ENCODE measurements at regions not wholly inside any gene's neighbourhood (a gene's known extent, or its start where the extent isn't known, plus 50 kb on each side); places are given as distances from the start of the nearest gene placed in this dataset.
A peak's percentile ranks its signal among the peaks of the same experiment; 100 is the strongest.
"Not testable (repeated sequence)": the region's sequence is repeated elsewhere in the genome, so short reads cannot be mapped to it uniquely, and the experiment has no call there.

- ATAC-seq (ENCODE audit: low FRiP score in 2 of 2) = no peak
- WGBS, 2 donors = 86% methylated on average over 2 of the region's 2 CpGs
Observed at GRCh38 chr2:82330155-82330554, 2025.6 kb upstream of the LRRTM1 start.

GRCh38 chr2:82326180-82326767 is 2021.7 kb upstream of the LRRTM1 start:
- not testable (repeated sequence) for H3K27me3 ChIP-seq; H3K4me3 ChIP-seq; H3K27ac ChIP-seq; H3K36me3 ChIP-seq; ATAC-seq (ENCODE audit: low FRiP score in 2 of 2); H3K9me3 ChIP-seq; H3K4me1 ChIP-seq
- peak in 1 of 2 donors; percentile 67 for DNase-seq
- WGBS, 2 donors = 97% methylated on average over 22 to 41 of the region's 42 CpGs

More at GRCh38 chr2:82330155-82330554, 2025.6 kb upstream of the LRRTM1 start:
- Histone ChIP-seq H3K27ac (no peak overlapping the region), H3K4me1 (no peaks in the 10 kb centered on the region), H3K4me3 (no peak overlapping the region), H3K27me3 (no peaks in the 10 kb centered on the region), H3K9me3 (no peaks in the 10 kb centered on the region), H3K36me3 (no peaks in the 10 kb centered on the region)
- no peak for DNase-seq
- TF ChIP-seq CTCF (IDR thresholded peaks at IDR 0.05) (no peak), POLR2A (IDR thresholded peaks at IDR 0.05) (no peak), POLR2AphosphoS5 (IDR thresholded peaks at IDR 0.05) (no peak), EP300 (IDR thresholded peaks at IDR 0.05) (no peak)

GRCh38 chr2:82320296-82320695 is 2015.7 kb upstream of the LRRTM1 start:
- no peak overlapping the region for H3K4me3 ChIP-seq
- peaks cover 0 to 4% (median 0%) of the 10 kb centered on the region in 4 donors for H3K4me1 ChIP-seq
- no peak overlapping the region for H3K27ac ChIP-seq
- TF ChIP-seq CTCF (IDR thresholded peaks at IDR 0.05) (no peak), EP300 (IDR thresholded peaks at IDR 0.05) (no peak), POLR2AphosphoS5 (IDR thresholded peaks at IDR 0.05) (no peak), POLR2A (IDR thresholded peaks at IDR 0.05) (no peak)
- DNase-seq = no peak
- no peaks in the 10 kb centered on the region for H3K36me3 ChIP-seq
- no peaks in the 10 kb centered on the region for H3K27me3 ChIP-seq
- 83 to 84% methylated on average over 3 of the region's 3 CpGs for WGBS, 2 donors
- no peak for ATAC-seq (ENCODE audit: low FRiP score in 2 of 2)
- H3K9me3 ChIP-seq = no peaks in the 10 kb centered on the region

GRCh38 chr2:82317012-82317411 is 2012.5 kb upstream of the LRRTM1 start:
- Histone ChIP-seq H3K4me1 (peaks cover 0 to 4% (median 0%) of the 10 kb centered on the region in 4 donors), H3K9me3 (no peaks in the 10 kb centered on the region), H3K4me3 (no peak overlapping the region), H3K27me3 (no peaks in the 10 kb centered on the region), H3K36me3 (no peaks in the 10 kb centered on the region), H3K27ac (no peak overlapping the region)
- DNase-seq = no peak
- no peak for TF ChIP-seq CTCF (IDR thresholded peaks at IDR 0.05)
- no peak for TF ChIP-seq EP300 (IDR thresholded peaks at IDR 0.05)
- no peak for TF ChIP-seq POLR2AphosphoS5 (IDR thresholded peaks at IDR 0.05)
- TF ChIP-seq POLR2A (IDR thresholded peaks at IDR 0.05) = no peak
- ATAC-seq (ENCODE audit: low FRiP score in 2 of 2) = no peak
- 32% methylated on average over 4 of the region's 4 CpGs for WGBS, 2 donors

GRCh38 chr2:82316586-82316985 is 2012.0 kb upstream of the LRRTM1 start:
- 40 to 56% methylated on average over 1 of the region's 1 CpG for WGBS, 2 donors
- H3K4me3 ChIP-seq = no peak overlapping the region
- H3K36me3 ChIP-seq = no peaks in the 10 kb centered on the region
- TF ChIP-seq CTCF (IDR thresholded peaks at IDR 0.05) (no peak), EP300 (IDR thresholded peaks at IDR 0.05) (no peak), POLR2AphosphoS5 (IDR thresholded peaks at IDR 0.05) (no peak), POLR2A (IDR thresholded peaks at IDR 0.05) (no peak)
- DNase-seq (no peak), ATAC-seq (ENCODE audit: low FRiP score in 2 of 2) (no peak)
- H3K4me1 ChIP-seq = peaks cover 0 to 4% (median 0%) of the 10 kb centered on the region in 4 donors
- no peaks in the 10 kb centered on the region for H3K9me3 ChIP-seq
- no peak overlapping the region for H3K27ac ChIP-seq
- H3K27me3 ChIP-seq = no peaks in the 10 kb centered on the region

Measured in upper lobe of left lung (tissue), 6 donors.